ENCODE measurements at regions not wholly inside any gene's neighbourhood (a gene's known extent, or its start where the extent isn't known, plus 50 kb on each side); places are given as distances from the start of the nearest gene placed in this dataset.
"Not testable (repeated sequence)": the region's sequence is repeated elsewhere in the genome, so short reads cannot be mapped to it uniquely, and the experiment has no call there.

DNA sequence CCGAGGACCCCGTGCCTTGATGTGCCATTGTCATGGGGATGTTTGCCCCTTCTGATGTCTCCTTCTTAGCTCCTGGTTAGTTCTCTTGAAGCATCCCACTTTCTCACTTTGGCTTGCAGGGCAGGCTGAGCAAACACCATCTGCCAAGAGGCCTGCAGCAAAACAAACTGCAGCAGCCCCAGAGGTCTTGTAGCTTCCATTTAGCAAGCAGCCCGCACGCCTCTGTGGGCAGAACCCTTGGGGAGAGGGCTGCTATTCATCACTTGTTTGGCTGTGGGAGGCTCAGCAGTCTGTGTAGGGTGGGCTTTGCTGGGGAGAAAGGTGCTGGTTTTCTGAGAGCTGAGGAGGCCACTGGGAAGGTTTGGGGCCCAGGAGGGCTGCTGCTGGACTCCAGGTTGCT is 56.7 kb downstream of the KCNC4 start:
- Mint-ChIP-seq H3K27ac (ENCODE audit: unreplicated experiment) (no peak overlapping the region), H3K4me3 (ENCODE audit: unreplicated experiment) (no peak overlapping the region), H3K27me3 (ENCODE audit: low read depth) (peaks cover 36% of the 10 kb centered on the region)

GRCh38 chr1:110267260-110267659 is 57.1 kb downstream of the KCNC4 start:
- no peaks in the 10 kb centered on the region for H3K36me3 Mint-ChIP-seq (ENCODE audit: low read depth)
- no peak for DNase-seq (ENCODE audit: low spot score)
- H3K27me3 Mint-ChIP-seq (ENCODE audit: low read depth): peaks cover 38% of the 10 kb centered on the region
- H3K9me3 Mint-ChIP-seq (ENCODE audit: low read depth): no peaks in the 10 kb centered on the region
- TF ChIP-seq, protein P1, sequence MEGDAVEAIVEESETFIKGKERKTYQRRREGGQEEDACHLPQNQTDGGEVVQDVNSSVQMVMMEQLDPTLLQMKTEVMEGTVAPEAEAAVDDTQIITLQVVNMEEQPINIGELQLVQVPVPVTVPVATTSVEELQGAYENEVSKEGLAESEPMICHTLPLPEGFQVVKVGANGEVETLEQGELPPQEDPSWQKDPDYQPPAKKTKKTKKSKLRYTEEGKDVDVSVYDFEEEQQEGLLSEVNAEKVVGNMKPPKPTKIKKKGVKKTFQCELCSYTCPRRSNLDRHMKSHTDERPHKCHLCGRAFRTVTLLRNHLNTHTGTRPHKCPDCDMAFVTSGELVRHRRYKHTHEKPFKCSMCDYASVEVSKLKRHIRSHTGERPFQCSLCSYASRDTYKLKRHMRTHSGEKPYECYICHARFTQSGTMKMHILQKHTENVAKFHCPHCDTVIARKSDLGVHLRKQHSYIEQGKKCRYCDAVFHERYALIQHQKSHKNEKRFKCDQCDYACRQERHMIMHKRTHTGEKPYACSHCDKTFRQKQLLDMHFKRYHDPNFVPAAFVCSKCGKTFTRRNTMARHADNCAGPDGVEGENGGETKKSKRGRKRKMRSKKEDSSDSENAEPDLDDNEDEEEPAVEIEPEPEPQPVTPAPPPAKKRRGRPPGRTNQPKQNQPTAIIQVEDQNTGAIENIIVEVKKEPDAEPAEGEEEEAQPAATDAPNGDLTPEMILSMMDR (IDR thresholded peaks at IDR 0.05): no peak
- no peak overlapping the region for H3K27ac Mint-ChIP-seq (ENCODE audit: unreplicated experiment)
- no peak overlapping the region for H3K4me3 Mint-ChIP-seq (ENCODE audit: unreplicated experiment)
- H3K4me1 Mint-ChIP-seq (ENCODE audit: low read depth): no peaks in the 10 kb centered on the region

More for the DNA sequence above, 56.7 kb downstream of the KCNC4 start:
- H3K36me3 Mint-ChIP-seq (ENCODE audit: low read depth): no peaks in the 10 kb centered on the region
- H3K9me3 Mint-ChIP-seq (ENCODE audit: low read depth): no peaks in the 10 kb centered on the region
- TF ChIP-seq, protein P1 (IDR thresholded peaks at IDR 0.05): no peak
- no peak for DNase-seq (ENCODE audit: low spot score)
- no peaks in the 10 kb centered on the region for H3K4me1 Mint-ChIP-seq (ENCODE audit: low read depth)

- peaks cover 50% of the 10 kb centered on the region for H3K27me3 Mint-ChIP-seq (ENCODE audit: low read depth)
- no peak for DNase-seq (ENCODE audit: low spot score)
- no peak overlapping the region for H3K4me3 Mint-ChIP-seq (ENCODE audit: unreplicated experiment)
- H3K27ac Mint-ChIP-seq (ENCODE audit: unreplicated experiment): no peak overlapping the region
- peaks cover 3% of the 10 kb centered on the region for H3K36me3 Mint-ChIP-seq (ENCODE audit: low read depth)
- no peaks in the 10 kb centered on the region for H3K4me1 Mint-ChIP-seq (ENCODE audit: low read depth)
- H3K9me3 Mint-ChIP-seq (ENCODE audit: low read depth): peaks cover 8% of the 10 kb centered on the region
- TF ChIP-seq, protein P1 (IDR thresholded peaks at IDR 0.05): no peak
Measured at GRCh38 chr1:110272045-110272444, 61.9 kb downstream of the KCNC4 start.

- H3K4me3 Mint-ChIP-seq (ENCODE audit: unreplicated experiment); H3K27ac Mint-ChIP-seq (ENCODE audit: unreplicated experiment); DNase-seq (ENCODE audit: low spot score); H3K4me1 Mint-ChIP-seq (ENCODE audit: low read depth); H3K9me3 Mint-ChIP-seq (ENCODE audit: low read depth); H3K36me3 Mint-ChIP-seq (ENCODE audit: low read depth): not testable (repeated sequence)
- H3K27me3 Mint-ChIP-seq (ENCODE audit: low read depth): peaks cover 54% of the 10 kb centered on the region
Measured at GRCh38 chr1:110273832-110274231, 63.7 kb downstream of the KCNC4 start.

- H3K9me3 Mint-ChIP-seq (ENCODE audit: low read depth): no peaks in the 10 kb centered on the region
- H3K27ac Mint-ChIP-seq (ENCODE audit: unreplicated experiment): no peak overlapping the region
- no peaks in the 10 kb centered on the region for H3K36me3 Mint-ChIP-seq (ENCODE audit: low read depth)
- H3K4me3 Mint-ChIP-seq (ENCODE audit: unreplicated experiment): no peak overlapping the region
- H3K27me3 Mint-ChIP-seq (ENCODE audit: low read depth): peaks cover 18% of the 10 kb centered on the region
- H3K4me1 Mint-ChIP-seq (ENCODE audit: low read depth): peaks cover 6% of the 10 kb centered on the region
- no peak for DNase-seq (ENCODE audit: low spot score)
- TF ChIP-seq, protein P1 (IDR thresholded peaks at IDR 0.05): no peak
Measured at GRCh38 chr1:110280126-110280525, 59.1 kb upstream of the RBM15 start.

DNA sequence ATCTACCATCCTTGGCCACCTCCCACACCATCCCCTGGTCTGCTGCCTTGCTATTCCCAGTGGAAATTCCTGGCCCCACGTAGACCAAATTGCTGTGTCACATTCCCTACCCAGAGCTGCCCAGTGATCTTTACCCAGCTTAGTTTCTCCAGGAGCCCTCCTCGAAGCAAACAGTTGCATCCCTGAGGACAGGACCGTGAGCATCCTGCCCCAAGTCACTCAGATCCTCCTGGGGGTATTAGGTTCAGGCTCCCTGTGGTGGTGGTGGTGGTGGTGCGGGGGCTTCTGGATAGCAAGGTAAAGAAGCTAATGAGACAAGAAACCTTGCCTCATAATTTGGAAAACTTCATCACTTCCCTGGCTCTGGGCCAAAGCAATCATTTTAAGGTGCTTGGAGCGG is 58.4 kb upstream of the RBM15 start:
- peaks cover 6% of the 10 kb centered on the region for H3K4me1 Mint-ChIP-seq (ENCODE audit: low read depth)
- no peaks in the 10 kb centered on the region for H3K9me3 Mint-ChIP-seq (ENCODE audit: low read depth)
- no peaks in the 10 kb centered on the region for H3K36me3 Mint-ChIP-seq (ENCODE audit: low read depth)
- H3K4me3 Mint-ChIP-seq (ENCODE audit: unreplicated experiment): no peak overlapping the region
- TF ChIP-seq, protein P1 (IDR thresholded peaks at IDR 0.05): no peak
- no peak overlapping the region for H3K27ac Mint-ChIP-seq (ENCODE audit: unreplicated experiment)
- no peak for DNase-seq (ENCODE audit: low spot score)
- H3K27me3 Mint-ChIP-seq (ENCODE audit: low read depth): peaks cover 18% of the 10 kb centered on the region
